ENCODE measurements at regions not wholly inside any gene's neighbourhood (a gene's known extent, or its start where the extent isn't known, plus 50 kb on each side); places are given as distances from the start of the nearest gene placed in this dataset.

DNA sequence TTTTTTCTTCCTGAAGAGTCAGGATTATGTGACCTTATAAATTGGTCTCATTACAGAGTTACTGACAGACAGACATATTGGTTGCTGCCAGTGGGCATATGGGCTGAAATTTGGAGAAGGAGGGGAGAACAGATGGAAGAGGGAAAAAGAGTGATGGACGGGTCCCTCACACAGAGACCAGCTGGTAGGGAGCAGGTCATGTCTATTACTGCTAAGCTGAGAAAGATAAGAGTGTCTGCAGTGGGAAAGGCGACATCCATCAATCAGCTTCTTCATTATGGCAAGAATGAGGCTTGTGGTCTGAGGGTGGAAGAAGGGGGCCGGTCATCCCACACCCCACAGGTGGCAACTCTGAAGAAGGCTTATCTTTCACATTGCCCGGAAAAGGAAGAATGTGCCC lies 353.8 kb upstream of the RSPO3 start:
- no peaks in the 10 kb centered on the region for H3K4me1 ChIP-seq (ENCODE audit: control insufficient read depth in 1 of 2, extremely low read depth in 1 of 2, insufficient read depth in 2 of 2, low read length in 2 of 2)
- no peak for ATAC-seq (replicated peaks in 1 of 4)
- Mint-ChIP-seq H3K4me3 (no peak overlapping the region), H3K27ac (no peak overlapping the region), H3K9me3 (no peaks in the 10 kb centered on the region), H3K4me1 (no peaks in the 10 kb centered on the region), H3K36me3 (no peaks in the 10 kb centered on the region), H3K27me3 (no peaks in the 10 kb centered on the region)
- 67% methylated on average over 1 of the region's 4 CpGs for WGBS (ENCODE audit: insufficient coverage)
- H3K36me3 ChIP-seq (ENCODE audit: control insufficient read depth in 2 of 2, extremely low read depth in 1 of 2, insufficient read depth in 1 of 2, low read length in 1 of 2), result no peaks in the 10 kb centered on the region
- no peaks in the 10 kb centered on the region for H3K9me3 ChIP-seq
- no peak overlapping the region for H3K27ac ChIP-seq (ENCODE audit: low read length)
- ChIA-PET CTCF (no interaction called here), POLR2A (no interaction called here)
- H3K4me3 ChIP-seq (ENCODE audit: control insufficient read depth in 1 of 2, extremely low read depth in 1 of 2, low read length in 1 of 2), result no peak overlapping the region
- H3K27me3 ChIP-seq (replicated peaks in 1 of 2; ENCODE audit: control insufficient read depth in 2 of 2, extremely low read depth in 1 of 2, insufficient read depth in 2 of 2, low read length in 1 of 2), result no peaks in the 10 kb centered on the region
- no peak for DNase-seq

DNA sequence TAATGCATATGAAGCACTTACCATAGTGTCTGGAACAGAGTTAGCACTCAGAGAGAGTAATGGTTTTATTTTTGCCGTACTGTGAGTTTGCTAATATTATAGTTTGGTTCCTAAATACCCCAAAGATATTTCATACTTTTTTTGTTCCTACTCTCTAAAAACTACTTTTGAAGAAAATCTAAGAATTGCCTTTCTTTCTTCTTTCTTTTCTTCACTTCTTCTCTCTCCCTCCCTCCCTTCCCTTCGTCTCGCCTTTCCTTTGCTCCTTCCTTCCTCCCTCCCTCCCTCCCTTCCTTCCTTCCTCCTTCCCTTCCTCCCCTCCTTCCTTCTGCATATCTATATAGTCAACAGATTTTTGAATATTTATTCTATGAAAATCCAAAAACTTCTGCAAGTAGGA lies 351.7 kb upstream of the RSPO3 start:
- CTCF ChIA-PET, result no interaction called here
- DNase-seq (no peak), ATAC-seq (replicated peaks in 1 of 4) (no peak)
- Histone ChIP-seq H3K27me3 (replicated peaks in 1 of 2; ENCODE audit: control insufficient read depth in 2 of 2, extremely low read depth in 1 of 2, insufficient read depth in 2 of 2, low read length in 1 of 2) (no peaks in the 10 kb centered on the region), H3K9me3 (no peaks in the 10 kb centered on the region), H3K4me3 (ENCODE audit: control insufficient read depth in 1 of 2, extremely low read depth in 1 of 2, low read length in 1 of 2) (no peak overlapping the region), H3K4me1 (ENCODE audit: control insufficient read depth in 1 of 2, extremely low read depth in 1 of 2, insufficient read depth in 2 of 2, low read length in 2 of 2) (no peaks in the 10 kb centered on the region), H3K36me3 (ENCODE audit: control insufficient read depth in 2 of 2, extremely low read depth in 1 of 2, insufficient read depth in 1 of 2, low read length in 1 of 2) (no peaks in the 10 kb centered on the region), H3K27ac (ENCODE audit: low read length) (no peak overlapping the region)
- Mint-ChIP-seq H3K9me3 (no peaks in the 10 kb centered on the region), H3K27ac (no peak overlapping the region), H3K4me3 (no peak overlapping the region), H3K36me3 (no peaks in the 10 kb centered on the region), H3K4me1 (no peaks in the 10 kb centered on the region), H3K27me3 (no peaks in the 10 kb centered on the region)
- WGBS (ENCODE audit: insufficient coverage), result no CpG with 5 or more reads among the region's 3 CpGs
- POLR2A ChIA-PET, result no interaction called here

DNA sequence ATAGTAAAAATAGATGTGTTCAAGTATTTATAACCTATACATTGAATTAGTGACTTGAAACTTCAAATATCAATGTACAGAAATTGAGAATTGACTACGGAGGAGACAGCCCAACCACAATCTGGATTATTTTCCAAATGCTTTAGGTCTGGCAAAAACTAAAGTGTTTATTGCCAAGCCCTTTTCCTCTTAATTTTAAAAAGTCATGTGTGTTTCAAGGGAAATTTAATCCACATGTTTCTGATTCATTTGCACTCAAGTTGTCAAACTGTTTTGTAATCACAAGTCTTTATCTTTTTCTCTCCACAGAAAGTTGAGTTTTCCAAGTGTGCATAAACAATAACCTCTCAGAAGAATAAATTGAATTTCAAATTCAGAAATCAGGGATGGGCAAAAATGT lies 350.8 kb upstream of the RSPO3 start:
- CTCF ChIA-PET, result no interaction called here

DNA sequence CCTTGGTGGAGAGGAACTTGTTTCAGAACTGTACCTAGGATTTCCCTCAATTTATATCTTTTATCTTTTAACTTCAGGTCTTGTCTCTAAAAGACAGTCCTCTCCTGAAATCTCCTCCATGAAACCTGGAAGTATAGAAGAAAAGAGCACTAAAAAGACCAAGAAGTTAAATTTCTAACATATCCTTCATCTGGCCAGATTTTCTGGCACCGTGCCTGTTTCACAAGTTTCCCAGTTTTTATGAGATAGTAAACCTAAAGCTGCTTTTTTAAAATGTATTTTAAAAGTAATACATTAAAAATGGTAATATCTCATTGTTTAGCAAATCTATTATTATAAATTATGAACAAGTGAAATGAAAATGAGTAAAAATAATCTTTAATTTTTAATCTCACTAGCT lies 348.3 kb upstream of the RSPO3 start:
- ChIA-PET POLR2A (no interaction called here), CTCF (no interaction called here)
- no peaks in the 10 kb centered on the region for H3K4me1 Mint-ChIP-seq
- H3K27me3 Mint-ChIP-seq, result no peaks in the 10 kb centered on the region
- H3K27me3 ChIP-seq (replicated peaks in 1 of 2; ENCODE audit: control insufficient read depth in 2 of 2, extremely low read depth in 1 of 2, insufficient read depth in 2 of 2, low read length in 1 of 2), result no peaks in the 10 kb centered on the region
- ATAC-seq (replicated peaks in 1 of 4) (no peak), DNase-seq (no peak)
- H3K4me3 Mint-ChIP-seq, result no peak overlapping the region
- no peak overlapping the region for H3K4me3 ChIP-seq (ENCODE audit: control insufficient read depth in 1 of 2, extremely low read depth in 1 of 2, low read length in 1 of 2)
- no peaks in the 10 kb centered on the region for H3K36me3 ChIP-seq (ENCODE audit: control insufficient read depth in 2 of 2, extremely low read depth in 1 of 2, insufficient read depth in 1 of 2, low read length in 1 of 2)
- no peaks in the 10 kb centered on the region for H3K9me3 ChIP-seq
- no peak overlapping the region for H3K27ac Mint-ChIP-seq
- no peaks in the 10 kb centered on the region for H3K4me1 ChIP-seq (ENCODE audit: control insufficient read depth in 1 of 2, extremely low read depth in 1 of 2, insufficient read depth in 2 of 2, low read length in 2 of 2)
- peaks cover 0 to 2% (median 0%) of the 10 kb centered on the region in 3 donors for H3K9me3 Mint-ChIP-seq
- no CpG with 5 or more reads among the region's 1 CpG for WGBS (ENCODE audit: insufficient coverage)
- no peaks in the 10 kb centered on the region for H3K36me3 Mint-ChIP-seq
- no peak overlapping the region for H3K27ac ChIP-seq (ENCODE audit: low read length)

More for the DNA sequence above, 350.8 kb upstream of the RSPO3 start:
- no peaks in the 10 kb centered on the region for H3K9me3 ChIP-seq
- no peaks in the 10 kb centered on the region for H3K36me3 Mint-ChIP-seq
- WGBS (ENCODE audit: insufficient coverage), result no CpG with 5 or more reads among the region's 1 CpG
- no peak for DNase-seq
- no peaks in the 10 kb centered on the region for H3K27me3 ChIP-seq (replicated peaks in 1 of 2; ENCODE audit: control insufficient read depth in 2 of 2, extremely low read depth in 1 of 2, insufficient read depth in 2 of 2, low read length in 1 of 2)
- no peaks in the 10 kb centered on the region for H3K9me3 Mint-ChIP-seq
- ATAC-seq (replicated peaks in 1 of 4), result no peak
- H3K36me3 ChIP-seq (ENCODE audit: control insufficient read depth in 2 of 2, extremely low read depth in 1 of 2, insufficient read depth in 1 of 2, low read length in 1 of 2), result no peaks in the 10 kb centered on the region
- H3K4me1 Mint-ChIP-seq, result no peaks in the 10 kb centered on the region
- H3K27ac ChIP-seq (ENCODE audit: low read length), result no peak overlapping the region
- no peak overlapping the region for H3K4me3 ChIP-seq (ENCODE audit: control insufficient read depth in 1 of 2, extremely low read depth in 1 of 2, low read length in 1 of 2)
- H3K27ac Mint-ChIP-seq, result no peak overlapping the region
- H3K4me1 ChIP-seq (ENCODE audit: control insufficient read depth in 1 of 2, extremely low read depth in 1 of 2, insufficient read depth in 2 of 2, low read length in 2 of 2), result no peaks in the 10 kb centered on the region
- POLR2A ChIA-PET, result no interaction called here
- no peaks in the 10 kb centered on the region for H3K27me3 Mint-ChIP-seq
- no peak overlapping the region for H3K4me3 Mint-ChIP-seq

DNA sequence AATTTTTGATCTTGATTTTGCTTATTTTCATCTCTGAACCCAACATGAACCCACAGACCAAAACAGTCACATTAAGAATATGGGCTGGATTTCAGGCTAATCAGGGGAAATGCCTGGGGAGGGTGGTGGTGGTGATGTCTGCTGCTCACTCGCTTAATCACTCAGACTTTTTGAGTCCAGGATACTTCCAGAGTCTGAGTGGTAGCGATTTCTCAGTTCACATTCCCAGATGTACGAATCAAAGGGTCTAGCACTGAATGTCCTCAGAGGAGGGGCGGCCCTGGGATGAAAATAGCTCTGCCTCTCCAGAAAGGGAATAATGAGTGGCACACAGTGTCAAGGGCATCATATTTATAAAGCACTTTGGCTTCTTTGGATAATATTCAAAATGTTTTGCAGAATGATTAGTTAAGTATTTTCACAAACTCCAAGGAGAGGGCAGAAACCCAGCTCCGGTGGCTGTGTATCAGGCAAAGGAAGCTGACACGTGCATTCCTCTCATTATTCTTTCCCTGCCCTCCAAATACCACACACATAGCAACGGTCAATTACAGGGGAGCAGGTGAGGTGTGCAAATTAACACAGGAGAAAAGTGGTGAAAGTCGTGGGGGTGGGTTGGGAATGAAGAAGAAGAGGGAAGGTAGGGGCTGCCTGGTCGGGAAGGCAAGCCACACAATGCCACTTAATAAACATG lies 345.2 kb upstream of the RSPO3 start:
- Mint-ChIP-seq H3K36me3 (no peaks in the 10 kb centered on the region), H3K27ac (no peak overlapping the region), H3K27me3 (no peaks in the 10 kb centered on the region), H3K9me3 (peaks cover 0 to 2% (median 0%) of the 10 kb centered on the region in 3 donors), H3K4me1 (no peaks in the 10 kb centered on the region), H3K4me3 (no peak overlapping the region)
- no peaks in the 10 kb centered on the region for H3K27me3 ChIP-seq (replicated peaks in 1 of 2; ENCODE audit: control insufficient read depth in 2 of 2, extremely low read depth in 1 of 2, insufficient read depth in 2 of 2, low read length in 1 of 2)
- H3K4me1 ChIP-seq (ENCODE audit: control insufficient read depth in 1 of 2, extremely low read depth in 1 of 2, insufficient read depth in 2 of 2, low read length in 2 of 2), result no peaks in the 10 kb centered on the region
- H3K27ac ChIP-seq (ENCODE audit: low read length), result no peak overlapping the region
- POLR2A ChIA-PET, result no interaction called here
- H3K9me3 ChIP-seq, result no peaks in the 10 kb centered on the region
- no peaks in the 10 kb centered on the region for H3K36me3 ChIP-seq (ENCODE audit: control insufficient read depth in 2 of 2, extremely low read depth in 1 of 2, insufficient read depth in 1 of 2, low read length in 1 of 2)
- WGBS (ENCODE audit: insufficient coverage), result 47% methylated on average over 3 of the region's 9 CpGs
- ATAC-seq (replicated peaks in 1 of 4) (no peak), DNase-seq (no peak)
- CTCF ChIA-PET, result no interaction called here
- no peak overlapping the region for H3K4me3 ChIP-seq (ENCODE audit: control insufficient read depth in 1 of 2, extremely low read depth in 1 of 2, low read length in 1 of 2)

DNA sequence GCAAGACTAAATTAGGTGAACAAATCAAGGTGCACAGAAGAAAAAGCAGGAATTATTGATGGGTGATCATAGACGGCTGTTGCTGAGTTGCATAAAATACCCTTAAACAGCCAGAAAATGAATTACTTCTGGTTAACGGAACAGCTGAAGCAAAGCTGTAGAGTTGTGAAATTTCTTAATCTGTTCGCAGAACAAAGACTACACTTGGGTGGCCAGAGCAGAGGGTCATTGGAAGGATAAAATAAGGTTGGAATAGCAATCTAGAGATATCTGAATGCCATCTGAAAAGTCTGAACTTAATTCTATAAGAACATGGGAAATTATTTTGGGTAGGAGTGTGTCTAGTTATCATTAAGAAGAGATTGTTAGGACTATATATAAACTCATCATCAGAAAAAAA lies 339.1 kb upstream of the RSPO3 start:
- H3K4me1 ChIP-seq (ENCODE audit: control insufficient read depth in 1 of 2, extremely low read depth in 1 of 2, insufficient read depth in 2 of 2, low read length in 2 of 2), result no peaks in the 10 kb centered on the region
- H3K4me1 Mint-ChIP-seq, result no peaks in the 10 kb centered on the region
- no peaks in the 10 kb centered on the region for H3K27me3 ChIP-seq (replicated peaks in 1 of 2; ENCODE audit: control insufficient read depth in 2 of 2, extremely low read depth in 1 of 2, insufficient read depth in 2 of 2, low read length in 1 of 2)
- no peaks in the 10 kb centered on the region for H3K36me3 ChIP-seq (ENCODE audit: control insufficient read depth in 2 of 2, extremely low read depth in 1 of 2, insufficient read depth in 1 of 2, low read length in 1 of 2)
- no peak for ATAC-seq (replicated peaks in 1 of 4)
- no peak overlapping the region for H3K4me3 Mint-ChIP-seq
- H3K36me3 Mint-ChIP-seq, result no peaks in the 10 kb centered on the region
- ChIA-PET POLR2A (no interaction called here), CTCF (no interaction called here)
- no peaks in the 10 kb centered on the region for H3K9me3 ChIP-seq
- peaks cover 0 to 2% (median 0%) of the 10 kb centered on the region in 3 donors for H3K9me3 Mint-ChIP-seq
- no peak overlapping the region for H3K27ac ChIP-seq (ENCODE audit: low read length)
- 93% methylated on average over 2 of the region's 3 CpGs for WGBS (ENCODE audit: insufficient coverage)
- no peak overlapping the region for H3K27ac Mint-ChIP-seq
- H3K4me3 ChIP-seq (ENCODE audit: control insufficient read depth in 1 of 2, extremely low read depth in 1 of 2, low read length in 1 of 2), result no peak overlapping the region
- no peak for DNase-seq
- H3K27me3 Mint-ChIP-seq, result no peaks in the 10 kb centered on the region

DNA sequence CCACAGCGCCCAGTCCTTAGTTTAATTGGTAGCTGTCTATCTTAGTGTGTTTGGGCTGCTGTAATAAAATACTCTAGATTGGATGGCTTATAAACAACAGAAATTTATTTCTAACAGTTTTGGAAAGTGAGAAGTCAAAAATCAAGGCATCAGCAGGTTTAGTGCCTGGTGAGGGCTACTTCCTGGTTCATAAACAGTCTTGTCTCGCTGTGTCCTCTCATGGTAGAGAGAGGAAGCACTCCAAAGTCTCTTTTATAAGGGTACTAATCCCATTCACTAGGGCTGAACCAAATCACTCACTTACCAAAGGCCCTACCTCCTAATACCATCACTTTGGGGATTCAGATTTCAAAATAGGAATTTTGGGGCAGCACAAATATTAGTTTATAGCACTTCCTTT lies 336.9 kb upstream of the RSPO3 start:
- Mint-ChIP-seq H3K4me1 (no peaks in the 10 kb centered on the region), H3K4me3 (no peak overlapping the region), H3K27ac (no peak overlapping the region), H3K36me3 (no peaks in the 10 kb centered on the region), H3K27me3 (no peaks in the 10 kb centered on the region), H3K9me3 (no peaks in the 10 kb centered on the region)
- POLR2A ChIA-PET, result no interaction called here
- Histone ChIP-seq H3K27me3 (replicated peaks in 1 of 2; ENCODE audit: control insufficient read depth in 2 of 2, extremely low read depth in 1 of 2, insufficient read depth in 2 of 2, low read length in 1 of 2) (no peaks in the 10 kb centered on the region), H3K9me3 (no peaks in the 10 kb centered on the region), H3K36me3 (ENCODE audit: control insufficient read depth in 2 of 2, extremely low read depth in 1 of 2, insufficient read depth in 1 of 2, low read length in 1 of 2) (no peaks in the 10 kb centered on the region), H3K4me3 (ENCODE audit: control insufficient read depth in 1 of 2, extremely low read depth in 1 of 2, low read length in 1 of 2) (no peak overlapping the region), H3K27ac (ENCODE audit: low read length) (no peak overlapping the region), H3K4me1 (ENCODE audit: control insufficient read depth in 1 of 2, extremely low read depth in 1 of 2, insufficient read depth in 2 of 2, low read length in 2 of 2) (no peaks in the 10 kb centered on the region)
- ATAC-seq (replicated peaks in 1 of 4), result no peak
- DNase-seq, result no peak
- 60% methylated on average over 1 of the region's 2 CpGs for WGBS (ENCODE audit: insufficient coverage)
- CTCF ChIA-PET, result no interaction called here
